MCF 10A (cell line): ENCODE measurements at regions not wholly inside any gene's neighbourhood (a gene's known extent, or its start where the extent isn't known, plus 50 kb on each side); places are given as distances from the start of the nearest gene placed in this dataset.

ENCODE experiments used
- BruUV-seq: library from RNA; stranded (reverse); fragments of 400-500 nt; replicated peaks from 2 replicates; lab custom pipeline; 2021; lab: Mats Ljungman, UMichigan
- CTCF ChIA-PET: fragments of 300-600 bp; sonication (Branson Sonifier 250); formaldehyde crosslinking; extraction: SDS; loops from one replicate; lab custom pipeline; 2021; ENCODE audit warnings: antibody characterized with exemption, inconsistent platforms; lab: Yijun Ruan, JAX
- POLR2A ChIA-PET: fragments of 300-600, 350-650 bp; sonication (Branson Sonifier 250); formaldehyde crosslinking; extraction: SDS; loops from one replicate; lab custom pipeline; 2020; ENCODE audit warnings: antibody characterized with exemption, inconsistent platforms; lab: Yijun Ruan, JAX
- DNase-seq: peaks from one replicate; pipeline ENCODE4 v3.0.0-alpha.2; 2018; ENCODE audit not compliant: unreplicated experiment
- H3K27ac Mint-ChIP-seq: one replicate; pipeline ENCODE4 v1.8.0; 2022; ENCODE audit warnings: mild to moderate bottlenecking, low read depth, mixed read lengths; ENCODE audit not compliant: unreplicated experiment
- H3K27me3 Mint-ChIP-seq: one replicate; pipeline ENCODE4 v1.8.0; 2022; ENCODE audit warnings: mixed read lengths; ENCODE audit not compliant: insufficient read depth, unreplicated experiment
- H3K36me3 Mint-ChIP-seq: one replicate; pipeline ENCODE4 v1.8.0; 2022; ENCODE audit warnings: mild to moderate bottlenecking, moderate library complexity, mixed read lengths; ENCODE audit not compliant: insufficient read depth, unreplicated experiment
- H3K4me1 Mint-ChIP-seq: one replicate; pipeline ENCODE4 v1.8.0; 2022; ENCODE audit warnings: mixed read lengths; ENCODE audit not compliant: insufficient read depth, unreplicated experiment
- H3K4me3 Mint-ChIP-seq: one replicate; pipeline ENCODE4 v1.8.0; 2022; ENCODE audit warnings: mild to moderate bottlenecking, moderate library complexity, mixed read lengths; ENCODE audit not compliant: unreplicated experiment
- H3K9me3 Mint-ChIP-seq: one replicate; pipeline ENCODE4 v1.8.0; 2022; ENCODE audit warnings: mixed read lengths; ENCODE audit not compliant: unreplicated experiment
- intact Hi-C: fragments of 100-400 bp; cut with micrococcal nuclease; formaldehyde crosslinking; loops from 2 replicates; pipeline ENCODE4 v1.14.1; 2022
- TF ChIP-seq, protein P1 (sequence below): fragments of 200-600 bp; IDR thresholded peaks from one replicate; pipeline ENCODE4 v1.8.0; 2022; ENCODE audit warnings: antibody characterized with exemption, mild to moderate bottlenecking; ENCODE audit not compliant: unreplicated experiment

GRCh38 chr9:18067548-18068120, 406.3 kb upstream of the ADAMTSL1 start:
- Mint-ChIP-seq H3K4me1 (no peaks in the 10 kb centered on the region), H3K9me3 (no peaks in the 10 kb centered on the region), H3K4me3 (no peak overlapping the region), H3K27me3 (peaks cover 28% of the 10 kb centered on the region), H3K27ac (no peak overlapping the region), H3K36me3 (no peaks in the 10 kb centered on the region)
- POLR2A ChIA-PET, result no interaction called here
- CTCF ChIA-PET, result interaction anchor here (0.7 to 1.0 kb wide), 3 partner anchors 8 to 150 kb away, joined by 3 to 4 read pairs (median 4); no protein-coding TSS in a partner anchor
- intact Hi-C loops, result no loop called here
- no TSS peak for BruUV-seq
- no peak for DNase-seq
- TF ChIP-seq, protein P1, sequence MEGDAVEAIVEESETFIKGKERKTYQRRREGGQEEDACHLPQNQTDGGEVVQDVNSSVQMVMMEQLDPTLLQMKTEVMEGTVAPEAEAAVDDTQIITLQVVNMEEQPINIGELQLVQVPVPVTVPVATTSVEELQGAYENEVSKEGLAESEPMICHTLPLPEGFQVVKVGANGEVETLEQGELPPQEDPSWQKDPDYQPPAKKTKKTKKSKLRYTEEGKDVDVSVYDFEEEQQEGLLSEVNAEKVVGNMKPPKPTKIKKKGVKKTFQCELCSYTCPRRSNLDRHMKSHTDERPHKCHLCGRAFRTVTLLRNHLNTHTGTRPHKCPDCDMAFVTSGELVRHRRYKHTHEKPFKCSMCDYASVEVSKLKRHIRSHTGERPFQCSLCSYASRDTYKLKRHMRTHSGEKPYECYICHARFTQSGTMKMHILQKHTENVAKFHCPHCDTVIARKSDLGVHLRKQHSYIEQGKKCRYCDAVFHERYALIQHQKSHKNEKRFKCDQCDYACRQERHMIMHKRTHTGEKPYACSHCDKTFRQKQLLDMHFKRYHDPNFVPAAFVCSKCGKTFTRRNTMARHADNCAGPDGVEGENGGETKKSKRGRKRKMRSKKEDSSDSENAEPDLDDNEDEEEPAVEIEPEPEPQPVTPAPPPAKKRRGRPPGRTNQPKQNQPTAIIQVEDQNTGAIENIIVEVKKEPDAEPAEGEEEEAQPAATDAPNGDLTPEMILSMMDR, result no peak

DNA sequence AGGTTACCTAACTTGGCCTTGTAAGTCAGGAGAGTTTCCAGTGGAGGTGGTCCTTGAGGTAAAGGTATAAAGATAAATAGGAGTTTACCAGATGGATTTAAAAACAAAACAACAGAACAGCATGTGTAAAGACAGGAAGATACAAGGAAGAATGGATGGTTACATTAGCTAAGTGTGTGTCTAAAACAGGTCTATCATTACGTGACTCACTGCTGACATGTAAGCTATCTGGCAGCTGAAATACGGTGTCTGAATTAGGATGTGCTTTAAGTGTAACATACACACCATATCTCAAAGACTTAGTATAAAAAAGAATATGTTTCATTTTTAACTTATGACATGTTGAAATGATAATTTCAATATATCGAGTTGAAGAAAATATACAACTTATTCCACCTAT, 405.1 kb upstream of the ADAMTSL1 start:
- Mint-ChIP-seq H3K36me3 (no peaks in the 10 kb centered on the region), H3K27me3 (peaks cover 18% of the 10 kb centered on the region), H3K27ac (no peak overlapping the region), H3K4me1 (no peaks in the 10 kb centered on the region), H3K9me3 (no peaks in the 10 kb centered on the region), H3K4me3 (no peak overlapping the region)
- no peak for DNase-seq
- intact Hi-C loops, result no loop called here
- TF ChIP-seq, protein P1, result no peak
- BruUV-seq, result no TSS peak
- ChIA-PET CTCF (no interaction called here), POLR2A (no interaction called here)

- Mint-ChIP-seq H3K27me3 (peaks cover 9% of the 10 kb centered on the region), H3K4me3 (no peak overlapping the region), H3K27ac (no peak overlapping the region), H3K9me3 (no peaks in the 10 kb centered on the region), H3K4me1 (no peaks in the 10 kb centered on the region), H3K36me3 (no peaks in the 10 kb centered on the region)
- ChIA-PET CTCF (interaction anchor here (0.6 to 0.7 kb wide), 2 partner anchors 11 to 507 kb away, joined by 3 to 4 read pairs; no protein-coding TSS in a partner anchor), POLR2A (no interaction called here)
- DNase-seq, result peak; percentile 23
- TF ChIP-seq, protein P1, result no peak
- no TSS peak for BruUV-seq
- intact Hi-C loops, result no loop called here
Observed at GRCh38 chr9:18071651-18072060, 402.3 kb upstream of the ADAMTSL1 start.

DNA sequence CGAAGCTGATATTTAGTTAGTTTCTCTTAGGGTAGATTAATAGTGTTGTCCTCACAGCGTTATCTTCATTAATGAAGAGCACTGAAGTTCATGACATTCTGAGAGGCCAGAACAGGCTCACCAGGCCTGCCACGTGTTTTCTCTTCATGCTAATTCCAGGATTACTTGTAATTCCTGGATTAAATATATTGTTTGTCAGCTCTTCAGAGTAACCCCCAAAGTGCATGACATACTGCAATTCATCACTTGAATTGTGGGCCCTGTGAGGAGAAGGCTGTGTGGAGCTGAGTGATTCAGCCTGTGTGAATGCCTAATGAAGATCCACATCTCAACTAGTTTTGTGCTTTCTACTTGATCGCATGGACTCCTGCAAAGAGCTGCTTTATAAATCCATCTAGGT, 401.0 kb upstream of the ADAMTSL1 start:
- no peaks in the 10 kb centered on the region for H3K36me3 Mint-ChIP-seq
- no peaks in the 10 kb centered on the region for H3K9me3 Mint-ChIP-seq
- intact Hi-C loops, result no loop called here
- no peak overlapping the region for H3K27ac Mint-ChIP-seq
- POLR2A ChIA-PET, result interaction anchor here (0.5 kb wide), 1 partner anchor 108 kb away, joined by 3 read pairs; no protein-coding TSS in a partner anchor
- DNase-seq, result no peak
- TF ChIP-seq, protein P1, result no peak
- H3K4me3 Mint-ChIP-seq, result no peak overlapping the region
- no TSS peak for BruUV-seq
- CTCF ChIA-PET, result no interaction called here
- no peaks in the 10 kb centered on the region for H3K4me1 Mint-ChIP-seq
- peaks cover 23% of the 10 kb centered on the region for H3K27me3 Mint-ChIP-seq
